B cell (primary cell): ENCODE measurements at regions not wholly inside any gene's neighbourhood (a gene's known extent, or its start where the extent isn't known, plus 50 kb on each side); places are given as distances from the start of the nearest gene placed in this dataset.

Source experiments
- CTCF ChIP-seq: fragments of 200-600 bp; IDR thresholded peaks from one replicate; pipeline ENCODE4 v1.8.0; 2022; ENCODE audit warnings: antibody characterized with exemption, mild to moderate bottlenecking
- EZH2 ChIP-seq: IDR thresholded peaks from 2 replicates; pipeline ENCODE4 v1.6.1; 2012; ENCODE audit warnings: borderline replicate concordance, low read depth, mild to moderate bottlenecking, moderate library complexity, low read length; ENCODE audit not compliant: insufficient read depth, poor library complexity, severe bottlenecking

DNA sequence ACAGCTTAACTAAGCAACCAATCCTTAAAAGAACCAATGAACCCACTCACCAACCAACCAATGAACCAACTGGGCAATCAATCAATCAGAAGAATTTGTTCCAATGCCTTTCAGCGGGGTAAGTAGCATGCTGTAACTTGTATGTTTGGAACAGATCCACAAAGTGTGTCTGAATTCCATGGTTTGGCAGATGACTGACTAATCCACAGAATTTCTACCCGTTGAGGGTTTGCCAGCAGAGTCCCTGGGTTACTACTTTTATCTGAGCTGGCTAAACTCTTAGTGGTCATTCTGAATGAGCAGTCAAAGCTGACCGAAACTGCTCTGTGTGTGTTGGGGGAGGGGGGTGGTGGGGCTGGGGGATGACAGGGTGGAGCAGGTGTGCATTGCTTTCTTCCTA lies 125.0 kb upstream of the JAG1 start:
- TF ChIP-seq CTCF = no peak
- TF ChIP-seq EZH2 = no peak
